Neural cell (in vitro differentiated cells): ENCODE measurements at regions not wholly inside any gene's neighbourhood (a gene's known extent, or its start where the extent isn't known, plus 50 kb on each side); places are given as distances from the start of the nearest gene placed in this dataset.
"Not testable (repeated sequence)": the region's sequence is repeated elsewhere in the genome, so short reads cannot be mapped to it uniquely, and the experiment has no call there.

Experiments
- H2AFZ ChIP-seq: fragments of 200-600, 300-800 bp; sonication (generic), shearing (Covaris generic); 2 replicates; pipeline ENCODE4 v1.6.0; 2014; ENCODE audit warnings: low read depth, mild to moderate bottlenecking, antibody characterized with exemption, low read length, moderate library complexity
- H3F3A ChIP-seq: fragments of 200-600 bp; shearing (Covaris generic); 2 replicates; pipeline ENCODE4 v1.6.1; 2016; ENCODE audit warnings: mild to moderate bottlenecking, moderate library complexity, mixed read lengths, antibody characterized with exemption, low read length; ENCODE audit not compliant: insufficient read depth, poor library complexity, severe bottlenecking
- H3K27ac ChIP-seq: fragments of 200-600, 300-800 bp; sonication (generic), shearing (Covaris generic); 2 replicates; pipeline ENCODE4 v1.5.1; 2014; ENCODE audit warnings: mild to moderate bottlenecking, low read length, moderate library complexity
- H3K27me3 ChIP-seq: fragments of 300-800, 200-600 bp; sonication (generic), shearing (Covaris generic); 2 replicates; pipeline ENCODE4 v1.6.0; 2014; ENCODE audit warnings: mild to moderate bottlenecking, low read depth, low read length, moderate library complexity; ENCODE audit not compliant: insufficient read depth
- H3K36me3 ChIP-seq: fragments of 300-800, 200-600 bp; sonication (generic), shearing (Covaris generic); 2 replicates; pipeline ENCODE4 v1.5.1; 2014; ENCODE audit warnings: mild to moderate bottlenecking, antibody characterized with exemption, low read length, moderate library complexity; ENCODE audit not compliant: insufficient read depth
- H3K4me2 ChIP-seq: fragments of 300-800, 200-600 bp; sonication (generic), shearing (Covaris generic); 2 replicates; pipeline ENCODE4 v1.6.0; 2014; ENCODE audit warnings: mild to moderate bottlenecking, low read length
- H3K4me3 ChIP-seq: fragments of 300-800, 200-600 bp; sonication (generic), shearing (Covaris generic); 2 replicates; pipeline ENCODE4 v1.5.1; 2014; ENCODE audit warnings: mild to moderate bottlenecking, low read length, moderate library complexity
- H3K79me2 ChIP-seq: fragments of 200-600 bp; shearing (Covaris generic); replicated peaks from 2 replicates; pipeline ENCODE4 v1.6.0; 2014; ENCODE audit warnings: mild to moderate bottlenecking, low read length, moderate library complexity; ENCODE audit not compliant: insufficient read depth
- H3K9ac ChIP-seq: fragments of 300-800, 200-600 bp; sonication (generic), shearing (Covaris generic); 2 replicates; pipeline ENCODE4 v1.6.1; 2016; ENCODE audit warnings: mild to moderate bottlenecking, low read length, mixed read lengths
- H3K9me2 ChIP-seq: fragments of 200-600 bp; shearing (Covaris generic); 2 replicates; pipeline ENCODE4 v1.6.1; 2016; ENCODE audit warnings: mild to moderate bottlenecking, low read length, mixed read lengths; ENCODE audit not compliant: insufficient read depth
- H3K9me3 ChIP-seq: fragments of 200-600, 300-800 bp; sonication (generic), shearing (Covaris generic); 2 replicates; pipeline ENCODE4 v1.6.1; 2016; ENCODE audit warnings: mild to moderate bottlenecking, mixed run types, low read length, moderate library complexity, mixed read lengths
- H4K20me1 ChIP-seq: fragments of 200-600 bp; shearing (Covaris generic); 2 replicates; pipeline ENCODE4 v1.6.1; 2016; ENCODE audit warnings: mild to moderate bottlenecking, mixed run types; ENCODE audit not compliant: insufficient read depth
- EP300 ChIP-seq: fragments of 450-650 bp; conservative IDR thresholded peaks from 2 replicates; pipeline ENCODE4 v1.6.1; 2014; ENCODE audit warnings: antibody characterized with exemption, mild to moderate bottlenecking, moderate library complexity; ENCODE audit not compliant: poor library complexity, severe bottlenecking
- EZH2 ChIP-seq: fragments of 200-600, 300-800 bp; shearing (Covaris generic), sonication (generic); IDR thresholded peaks from 2 replicates; pipeline ENCODE4 v1.6.1; 2014; ENCODE audit warnings: antibody characterized with exemption, low read length, borderline replicate concordance, mild to moderate bottlenecking; ENCODE audit not compliant: insufficient read depth, poor library complexity, severe bottlenecking
- MXI1 ChIP-seq: fragments of 450-650 bp; conservative IDR thresholded peaks from 2 replicates; pipeline ENCODE4 v1.6.1; 2014; ENCODE audit warnings: antibody characterized with exemption, mild to moderate bottlenecking; ENCODE audit not compliant: poor library complexity, severe bottlenecking
- POLR2AphosphoS5 ChIP-seq: IDR thresholded peaks from 2 replicates; pipeline ENCODE4 v1.6.1; 2012
- RAD21 ChIP-seq: fragments of 450-650 bp; conservative IDR thresholded peaks from 2 replicates; pipeline ENCODE4 v1.6.1; 2014; ENCODE audit warnings: antibody characterized with exemption, mild to moderate bottlenecking, moderate library complexity
- SMC3 ChIP-seq: fragments of 450-650 bp; conservative IDR thresholded peaks from 2 replicates; pipeline ENCODE4 v1.6.1; 2014; ENCODE audit warnings: antibody characterized with exemption, mild to moderate bottlenecking, moderate library complexity; ENCODE audit not compliant: poor library complexity
- TAF1 ChIP-seq: IDR thresholded peaks from 2 replicates; pipeline ENCODE4 v1.6.1; 2012; ENCODE audit warnings: low read depth
- TF ChIP-seq, protein P1 (sequence below): fragments of 450-650 bp; IDR thresholded peaks from 2 replicates; pipeline ENCODE4 v1.5.1; 2014; ENCODE audit warnings: antibody characterized with exemption, mild to moderate bottlenecking, moderate library complexity; ENCODE audit not compliant: poor library complexity, severe bottlenecking
- TF ChIP-seq, protein P2 (sequence below): IDR thresholded peaks from 2 replicates; pipeline ENCODE4 v1.6.1; 2012; ENCODE audit warnings: borderline replicate concordance

GRCh38 chr4:126411047-126411446, 1096.3 kb downstream of the FAT4 start:
- H3K9ac ChIP-seq, result no peak overlapping the region
- no peak overlapping the region for H3K27ac ChIP-seq
- H3F3A ChIP-seq, result no peaks in the 10 kb centered on the region
- H3K4me3 ChIP-seq, result no peak overlapping the region
- H3K79me2 ChIP-seq, result no peaks in the 10 kb centered on the region
- H3K36me3 ChIP-seq, result no peaks in the 10 kb centered on the region
- TF ChIP-seq SMC3 (no peak), RAD21 (no peak)
- H3K9me3 ChIP-seq, result peaks cover 4% of the 10 kb centered on the region
- H3K4me2 ChIP-seq, result no peak overlapping the region
- H3K27me3 ChIP-seq, result no peaks in the 10 kb centered on the region
- no peaks in the 10 kb centered on the region for H3K9me2 ChIP-seq
- no peaks in the 10 kb centered on the region for H4K20me1 ChIP-seq
- H2AFZ ChIP-seq, result no peak overlapping the region

GRCh38 chr4:126412310-126412709, 1097.6 kb downstream of the FAT4 start:
- H3K9me2 ChIP-seq, H3K4me3 ChIP-seq, H3K79me2 ChIP-seq, H2AFZ ChIP-seq, H3K27ac ChIP-seq, H3K4me2 ChIP-seq, H3K9me3 ChIP-seq, H3K27me3 ChIP-seq, H4K20me1 ChIP-seq, H3K9ac ChIP-seq, H3K36me3 ChIP-seq, H3F3A ChIP-seq: not testable (repeated sequence)

GRCh38 chr4:126414741-126415140, 1100.0 kb downstream of the FAT4 start:
- Histone ChIP-seq H3K4me2 (no peak overlapping the region), H2AFZ (no peak overlapping the region), H3K4me3 (no peak overlapping the region), H3K9me3 (no peaks in the 10 kb centered on the region), H3K36me3 (no peaks in the 10 kb centered on the region), H3K27ac (no peak overlapping the region), H3K9me2 (no peaks in the 10 kb centered on the region), H3K79me2 (no peaks in the 10 kb centered on the region), H4K20me1 (no peaks in the 10 kb centered on the region), H3F3A (no peaks in the 10 kb centered on the region), H3K27me3 (no peaks in the 10 kb centered on the region), H3K9ac (no peak overlapping the region)
- TF ChIP-seq TAF1 (no peak), EP300 (no peak), RAD21 (no peak), EZH2 (no peak), SMC3 (no peak), POLR2AphosphoS5 (no peak), MXI1 (no peak)
- TF ChIP-seq, protein P1, sequence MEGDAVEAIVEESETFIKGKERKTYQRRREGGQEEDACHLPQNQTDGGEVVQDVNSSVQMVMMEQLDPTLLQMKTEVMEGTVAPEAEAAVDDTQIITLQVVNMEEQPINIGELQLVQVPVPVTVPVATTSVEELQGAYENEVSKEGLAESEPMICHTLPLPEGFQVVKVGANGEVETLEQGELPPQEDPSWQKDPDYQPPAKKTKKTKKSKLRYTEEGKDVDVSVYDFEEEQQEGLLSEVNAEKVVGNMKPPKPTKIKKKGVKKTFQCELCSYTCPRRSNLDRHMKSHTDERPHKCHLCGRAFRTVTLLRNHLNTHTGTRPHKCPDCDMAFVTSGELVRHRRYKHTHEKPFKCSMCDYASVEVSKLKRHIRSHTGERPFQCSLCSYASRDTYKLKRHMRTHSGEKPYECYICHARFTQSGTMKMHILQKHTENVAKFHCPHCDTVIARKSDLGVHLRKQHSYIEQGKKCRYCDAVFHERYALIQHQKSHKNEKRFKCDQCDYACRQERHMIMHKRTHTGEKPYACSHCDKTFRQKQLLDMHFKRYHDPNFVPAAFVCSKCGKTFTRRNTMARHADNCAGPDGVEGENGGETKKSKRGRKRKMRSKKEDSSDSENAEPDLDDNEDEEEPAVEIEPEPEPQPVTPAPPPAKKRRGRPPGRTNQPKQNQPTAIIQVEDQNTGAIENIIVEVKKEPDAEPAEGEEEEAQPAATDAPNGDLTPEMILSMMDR, result no peak
- TF ChIP-seq, protein P2, sequence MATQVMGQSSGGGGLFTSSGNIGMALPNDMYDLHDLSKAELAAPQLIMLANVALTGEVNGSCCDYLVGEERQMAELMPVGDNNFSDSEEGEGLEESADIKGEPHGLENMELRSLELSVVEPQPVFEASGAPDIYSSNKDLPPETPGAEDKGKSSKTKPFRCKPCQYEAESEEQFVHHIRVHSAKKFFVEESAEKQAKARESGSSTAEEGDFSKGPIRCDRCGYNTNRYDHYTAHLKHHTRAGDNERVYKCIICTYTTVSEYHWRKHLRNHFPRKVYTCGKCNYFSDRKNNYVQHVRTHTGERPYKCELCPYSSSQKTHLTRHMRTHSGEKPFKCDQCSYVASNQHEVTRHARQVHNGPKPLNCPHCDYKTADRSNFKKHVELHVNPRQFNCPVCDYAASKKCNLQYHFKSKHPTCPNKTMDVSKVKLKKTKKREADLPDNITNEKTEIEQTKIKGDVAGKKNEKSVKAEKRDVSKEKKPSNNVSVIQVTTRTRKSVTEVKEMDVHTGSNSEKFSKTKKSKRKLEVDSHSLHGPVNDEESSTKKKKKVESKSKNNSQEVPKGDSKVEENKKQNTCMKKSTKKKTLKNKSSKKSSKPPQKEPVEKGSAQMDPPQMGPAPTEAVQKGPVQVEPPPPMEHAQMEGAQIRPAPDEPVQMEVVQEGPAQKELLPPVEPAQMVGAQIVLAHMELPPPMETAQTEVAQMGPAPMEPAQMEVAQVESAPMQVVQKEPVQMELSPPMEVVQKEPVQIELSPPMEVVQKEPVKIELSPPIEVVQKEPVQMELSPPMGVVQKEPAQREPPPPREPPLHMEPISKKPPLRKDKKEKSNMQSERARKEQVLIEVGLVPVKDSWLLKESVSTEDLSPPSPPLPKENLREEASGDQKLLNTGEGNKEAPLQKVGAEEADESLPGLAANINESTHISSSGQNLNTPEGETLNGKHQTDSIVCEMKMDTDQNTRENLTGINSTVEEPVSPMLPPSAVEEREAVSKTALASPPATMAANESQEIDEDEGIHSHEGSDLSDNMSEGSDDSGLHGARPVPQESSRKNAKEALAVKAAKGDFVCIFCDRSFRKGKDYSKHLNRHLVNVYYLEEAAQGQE, result no peak
